NAMALWA (cell line): ENCODE measurements at regions not wholly inside any gene's neighbourhood (a gene's known extent, or its start where the extent isn't known, plus 50 kb on each side); places are given as distances from the start of the nearest gene placed in this dataset.

Source experiments
- DNase-seq: peaks from one replicate; pipeline ENCODE4 v3.0.0-alpha.2; 2015; ENCODE audit warnings: low spot score

GRCh38 chr4:96175871-96176270 is 336.0 kb downstream of the PDHA2 start:
- no peak for DNase-seq

- DNase-seq, result no peak
Measured at GRCh38 chr4:96183611-96184010, 343.7 kb downstream of the PDHA2 start.

GRCh38 chr4:96186593-96186992 is 346.7 kb downstream of the PDHA2 start:
- no peak for DNase-seq

GRCh38 chr4:96189761-96190160 is 349.9 kb downstream of the PDHA2 start:
- no peak for DNase-seq

- DNase-seq, result no peak
Measured at GRCh38 chr4:96193061-96193460, 353.2 kb downstream of the PDHA2 start.

GRCh38 chr4:96194993-96195392 is 355.1 kb downstream of the PDHA2 start:
- no peak for DNase-seq

- no peak for DNase-seq
Measured at GRCh38 chr4:96205143-96205936, 365.4 kb downstream of the PDHA2 start.

- no peak for DNase-seq
Measured at GRCh38 chr4:96227515-96227914, 387.6 kb downstream of the PDHA2 start.

- DNase-seq, result no peak
Measured at GRCh38 chr4:96228463-96228862, 388.6 kb downstream of the PDHA2 start.

GRCh38 chr4:96240041-96240440 is 400.1 kb downstream of the PDHA2 start:
- DNase-seq, result no peak

- DNase-seq, result no peak
Measured at GRCh38 chr4:96241819-96242218, 401.9 kb downstream of the PDHA2 start.

GRCh38 chr4:96247096-96247495 is 407.2 kb downstream of the PDHA2 start:
- DNase-seq, result no peak

- no peak for DNase-seq
Measured at GRCh38 chr4:96248225-96248624, 408.3 kb downstream of the PDHA2 start.

- no peak for DNase-seq
Measured at GRCh38 chr4:96260064-96260682, 420.3 kb downstream of the PDHA2 start.

GRCh38 chr4:96262057-96262456 is 422.2 kb downstream of the PDHA2 start:
- DNase-seq, result no peak

- no peak for DNase-seq
Measured at GRCh38 chr4:96263291-96263690, 423.4 kb downstream of the PDHA2 start.

- DNase-seq, result no peak
Measured at GRCh38 chr4:96264941-96265463, 425.1 kb downstream of the PDHA2 start.

GRCh38 chr4:96293806-96294205 is 453.9 kb downstream of the PDHA2 start:
- DNase-seq, result no peak

GRCh38 chr4:96295143-96295741 is 455.3 kb downstream of the PDHA2 start:
- no peak for DNase-seq

GRCh38 chr4:96301715-96302114 is 461.8 kb downstream of the PDHA2 start:
- DNase-seq, result no peak

GRCh38 chr4:96305030-96305429 is 465.1 kb downstream of the PDHA2 start:
- no peak for DNase-seq

GRCh38 chr4:96312046-96312685 is 472.3 kb downstream of the PDHA2 start:
- DNase-seq, result no peak

GRCh38 chr4:96315815-96316214 is 475.9 kb downstream of the PDHA2 start:
- no peak for DNase-seq
